ENCODE measurements at regions not wholly inside any gene's neighbourhood (a gene's known extent, or its start where the extent isn't known, plus 50 kb on each side); places are given as distances from the start of the nearest gene placed in this dataset.

GRCh38 chr18:55934821-55935220 lies 346.8 kb upstream of the TCF4 start:
- Histone ChIP-seq H3K4me1 (ENCODE audit: control insufficient read depth, insufficient read depth, low read length) (no peaks in the 10 kb centered on the region), H3K9ac (ENCODE audit: control insufficient read depth, insufficient read depth, low read length) (no peak overlapping the region), H3K27ac (ENCODE audit: control insufficient read depth, insufficient read depth) (no peak overlapping the region), H3K79me2 (ENCODE audit: control insufficient read depth, insufficient read depth, low read length) (no peaks in the 10 kb centered on the region), H3K36me3 (ENCODE audit: control insufficient read depth in 2 of 2, insufficient read depth in 2 of 2, low read length in 1 of 2) (no peaks in the 10 kb centered on the region), H3K4me3 (no peak overlapping the region), H3K4me2 (ENCODE audit: control insufficient read depth, insufficient read depth) (no peak overlapping the region), H4K20me1 (ENCODE audit: control insufficient read depth, insufficient read depth) (no peaks in the 10 kb centered on the region), H3K9me3 (replicated peaks; ENCODE audit: control insufficient read depth, insufficient read depth, low read length) (no peaks in the 10 kb centered on the region), H3K27me3 (replicated peaks in 1 of 2; ENCODE audit: control insufficient read depth in 2 of 2, insufficient read depth in 2 of 2, low read length in 1 of 2) (no peaks in the 10 kb centered on the region), H2AFZ (ENCODE audit: control insufficient read depth, low read depth, low read length) (no peak overlapping the region)
- DNase-seq (ENCODE audit: low read depth, low spot score) = no peak
- in situ Hi-C loops (cut with MboI) = no loop called here
- no peak for FAIRE-seq
- CTCF ChIA-PET = no interaction called here
- ATAC-seq = no peak
- SMC1A ChIA-PET (ENCODE audit: uncharacterized antibody, unreplicated experiment) = no interaction called here
- POLR2A ChIA-PET = no interaction called here
- RAD21 ChIA-PET (ENCODE audit: unreplicated experiment) = no interaction called here
- intact Hi-C loops (cut with micrococcal nuclease; ENCODE audit: unreplicated experiment) = no loop called here
- TF ChIP-seq MEF2A (IDR thresholded peaks at IDR 0.05; ENCODE audit: insufficient read depth, low read depth, low read length) = no peak
- no peak for TF ChIP-seq HDAC6 (IDR thresholded peaks at IDR 0.05; ENCODE audit: unreplicated experiment)
- TF ChIP-seq SIN3A (IDR thresholded peaks at IDR 0.05; ENCODE audit: low read depth, low read length) = no peak
- no peak for TF ChIP-seq EGR1 (IDR thresholded peaks at IDR 0.05; ENCODE audit: borderline replicate concordance in 1 of 2, low read depth in 2 of 2, low read length in 2 of 2)
- TF ChIP-seq NR2F1 (conservative IDR thresholded peaks at IDR 0.05) = no peak
- TF ChIP-seq HDGF (IDR thresholded peaks at IDR 0.05) = no peak
- no peak for TF ChIP-seq MEF2B (IDR thresholded peaks at IDR 0.05; ENCODE audit: partially characterized antibody, poor library complexity, severe bottlenecking)
- TF ChIP-seq ZBTB4 (CRISPR knock-in tag; IDR thresholded peaks at IDR 0.05) = no peak
- no peak for TF ChIP-seq FOS (IDR thresholded peaks at IDR 0.05; ENCODE audit: borderline replicate concordance, extremely low read depth, insufficient read length)
- no peak for TF ChIP-seq RFX5 (IDR thresholded peaks at IDR 0.05; ENCODE audit: low read depth, low read length)
- TF ChIP-seq JUND (IDR thresholded peaks at IDR 0.05; ENCODE audit: low read depth, low read length) = no peak
- no TSS peak for BruUV-seq (replicated peaks)
